ENCODE measurements at regions not wholly inside any gene's neighbourhood (a gene's known extent, or its start where the extent isn't known, plus 50 kb on each side); places are given as distances from the start of the nearest gene placed in this dataset.

DNA sequence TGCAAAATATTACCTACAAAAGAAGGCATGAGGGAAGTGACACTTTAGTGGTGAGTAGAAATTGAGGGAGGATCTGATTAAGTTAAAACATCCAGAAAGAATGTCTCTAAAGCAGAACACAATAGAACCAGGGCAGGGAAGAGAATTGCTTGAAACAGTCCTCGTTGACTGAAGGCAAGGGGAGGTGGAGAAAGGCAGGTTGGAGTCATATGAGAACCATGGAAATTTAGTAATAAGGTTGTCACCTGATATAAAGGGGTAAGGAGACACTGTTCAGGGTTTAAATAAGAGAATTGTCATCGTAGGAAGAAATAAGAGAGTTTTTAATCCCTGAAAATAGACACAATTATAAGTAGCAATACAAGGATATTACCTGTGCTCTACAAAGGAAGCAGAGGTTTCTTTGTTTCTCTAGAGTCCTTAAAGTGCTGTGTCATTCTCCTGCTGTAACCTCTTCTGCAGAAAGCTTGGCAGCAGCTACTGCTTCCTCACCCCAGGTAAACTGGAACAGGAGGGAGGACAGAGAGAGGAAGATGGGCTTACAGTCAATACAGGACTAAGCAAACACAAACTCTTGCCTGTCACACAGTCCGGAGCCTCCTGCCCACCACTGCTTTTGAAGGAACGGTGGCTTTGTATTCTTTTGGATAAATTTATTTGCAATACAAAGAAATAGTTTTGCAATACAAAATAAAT, 258.4 kb downstream of the PPARGC1A start:
- no CpG with 5 or more reads among the region's 4 CpGs for WGBS, 2 experiments (ENCODE audit: extremely low coverage in 2 of 2, insufficient read length in 1 of 2)
- H3K36me3 ChIP-seq (ENCODE audit: control insufficient read depth, insufficient read depth, low read length): no peaks in the 10 kb centered on the region
- H3K14ac ChIP-seq (replicated peaks; ENCODE audit: low read depth, low read length): no peak overlapping the region
- BruUV-seq (replicated peaks): no TSS peak
- H2AFZ ChIP-seq (replicated peaks; ENCODE audit: low read length, poor library complexity): no peak overlapping the region
- no peak overlapping the region for H2BK15ac ChIP-seq (ENCODE audit: low read depth, low read length)
- H3K79me1 ChIP-seq (ENCODE audit: low read depth in 1 of 2, low read length in 2 of 2): no peaks in the 10 kb centered on the region
- no peaks in the 10 kb centered on the region for H3K4me1 ChIP-seq (ENCODE audit: control insufficient read depth, insufficient read depth, low read length)
- no peaks in the 10 kb centered on the region for H3K27me3 ChIP-seq (ENCODE audit: control insufficient read depth, insufficient read depth, low read length)
- no peak overlapping the region for H3K4ac ChIP-seq (ENCODE audit: low read depth, low read length)
- no peak overlapping the region for H3K4me2 ChIP-seq (ENCODE audit: low read depth, low read length)
- H2AK5ac ChIP-seq (ENCODE audit: low read depth, low read length): no peak overlapping the region
- ATAC-seq (ENCODE audit: low read depth) (no peak), DNase-seq (no peak)
- no peaks in the 10 kb centered on the region for H4K20me1 ChIP-seq (ENCODE audit: insufficient read depth, low read length)
- no peak overlapping the region for H2BK20ac ChIP-seq (ENCODE audit: low read depth, low read length)
- H3K27ac ChIP-seq (ENCODE audit: insufficient read depth, low read length): no peak overlapping the region
- intact Hi-C loops (cut with micrococcal nuclease) (no loop called here), in situ Hi-C loops (cut with MboI; ENCODE audit: low sequenced_read_pairs) (no loop called here), dilution Hi-C loops (cut with HindIII; ENCODE audit: low sequenced_read_pairs, unreplicated experiment) (no loop called here)
- no peak for TF ChIP-seq RFX5 (IDR thresholded peaks at IDR 0.05; ENCODE audit: low read depth, low read length)
- TF ChIP-seq CHD1 (IDR thresholded peaks at IDR 0.05; ENCODE audit: low read depth, low read length): no peak
- TF ChIP-seq, protein P1, sequence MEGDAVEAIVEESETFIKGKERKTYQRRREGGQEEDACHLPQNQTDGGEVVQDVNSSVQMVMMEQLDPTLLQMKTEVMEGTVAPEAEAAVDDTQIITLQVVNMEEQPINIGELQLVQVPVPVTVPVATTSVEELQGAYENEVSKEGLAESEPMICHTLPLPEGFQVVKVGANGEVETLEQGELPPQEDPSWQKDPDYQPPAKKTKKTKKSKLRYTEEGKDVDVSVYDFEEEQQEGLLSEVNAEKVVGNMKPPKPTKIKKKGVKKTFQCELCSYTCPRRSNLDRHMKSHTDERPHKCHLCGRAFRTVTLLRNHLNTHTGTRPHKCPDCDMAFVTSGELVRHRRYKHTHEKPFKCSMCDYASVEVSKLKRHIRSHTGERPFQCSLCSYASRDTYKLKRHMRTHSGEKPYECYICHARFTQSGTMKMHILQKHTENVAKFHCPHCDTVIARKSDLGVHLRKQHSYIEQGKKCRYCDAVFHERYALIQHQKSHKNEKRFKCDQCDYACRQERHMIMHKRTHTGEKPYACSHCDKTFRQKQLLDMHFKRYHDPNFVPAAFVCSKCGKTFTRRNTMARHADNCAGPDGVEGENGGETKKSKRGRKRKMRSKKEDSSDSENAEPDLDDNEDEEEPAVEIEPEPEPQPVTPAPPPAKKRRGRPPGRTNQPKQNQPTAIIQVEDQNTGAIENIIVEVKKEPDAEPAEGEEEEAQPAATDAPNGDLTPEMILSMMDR (conservative IDR thresholded peaks at IDR 0.05; ENCODE audit: low read depth, low read length): no peak
- TF ChIP-seq, protein P2, sequence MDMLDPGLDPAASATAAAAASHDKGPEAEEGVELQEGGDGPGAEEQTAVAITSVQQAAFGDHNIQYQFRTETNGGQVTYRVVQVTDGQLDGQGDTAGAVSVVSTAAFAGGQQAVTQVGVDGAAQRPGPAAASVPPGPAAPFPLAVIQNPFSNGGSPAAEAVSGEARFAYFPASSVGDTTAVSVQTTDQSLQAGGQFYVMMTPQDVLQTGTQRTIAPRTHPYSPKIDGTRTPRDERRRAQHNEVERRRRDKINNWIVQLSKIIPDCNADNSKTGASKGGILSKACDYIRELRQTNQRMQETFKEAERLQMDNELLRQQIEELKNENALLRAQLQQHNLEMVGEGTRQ (IDR thresholded peaks at IDR 0.05; ENCODE audit: low read depth, low read length): no peak
- TF ChIP-seq, protein P3, sequence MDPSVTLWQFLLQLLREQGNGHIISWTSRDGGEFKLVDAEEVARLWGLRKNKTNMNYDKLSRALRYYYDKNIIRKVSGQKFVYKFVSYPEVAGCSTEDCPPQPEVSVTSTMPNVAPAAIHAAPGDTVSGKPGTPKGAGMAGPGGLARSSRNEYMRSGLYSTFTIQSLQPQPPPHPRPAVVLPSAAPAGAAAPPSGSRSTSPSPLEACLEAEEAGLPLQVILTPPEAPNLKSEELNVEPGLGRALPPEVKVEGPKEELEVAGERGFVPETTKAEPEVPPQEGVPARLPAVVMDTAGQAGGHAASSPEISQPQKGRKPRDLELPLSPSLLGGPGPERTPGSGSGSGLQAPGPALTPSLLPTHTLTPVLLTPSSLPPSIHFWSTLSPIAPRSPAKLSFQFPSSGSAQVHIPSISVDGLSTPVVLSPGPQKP (IDR thresholded peaks at IDR 0.05; ENCODE audit: borderline replicate concordance, low read depth, low read length): no peak
- no peak for TF ChIP-seq RAD21 (IDR thresholded peaks at IDR 0.05; ENCODE audit: low read length)
- no peak for TF ChIP-seq CEBPB (IDR thresholded peaks at IDR 0.05; ENCODE audit: low read depth, low read length)
- TF ChIP-seq SMC3 (IDR thresholded peaks at IDR 0.05; ENCODE audit: low read depth, low read length): no peak
- no peak for TF ChIP-seq MAZ (IDR thresholded peaks at IDR 0.05; ENCODE audit: borderline replicate concordance, low read depth, low read length)
- TF ChIP-seq MAFK (IDR thresholded peaks at IDR 0.05; ENCODE audit: low read depth, low read length): no peak
- no peak overlapping the region for H4K5ac ChIP-seq (ENCODE audit: low read depth, low read length)
- H2BK120ac ChIP-seq (ENCODE audit: low read depth, low read length): no peak overlapping the region
- no peaks in the 10 kb centered on the region for H3K9me3 ChIP-seq (ENCODE audit: control insufficient read depth, insufficient read depth, low read length)
- H4K8ac ChIP-seq (ENCODE audit: low read depth in 2 of 2, low read length in 2 of 2): no peak overlapping the region
- no peaks in the 10 kb centered on the region for H3K9me1 ChIP-seq (ENCODE audit: insufficient read depth, low read length)
- POLR2A ChIA-PET (ENCODE audit: unreplicated experiment): no interaction called here
- H3K18ac ChIP-seq (ENCODE audit: low read depth, low read length): no peak overlapping the region
- no peak overlapping the region for H3K4me3 ChIP-seq (ENCODE audit: insufficient read depth, low read depth, low read length)
- no peak overlapping the region for H2AK9ac ChIP-seq (replicated peaks; ENCODE audit: low read depth, low read length, poor library complexity)
- no peak overlapping the region for H2BK5ac ChIP-seq (ENCODE audit: low read depth, low read length, poor library complexity, severe bottlenecking)
- no peak overlapping the region for H3K23ac ChIP-seq (ENCODE audit: low read depth, low read length)
- H3K56ac ChIP-seq (ENCODE audit: extremely low read depth, insufficient read depth, low read length): no peak overlapping the region
- CTCF ChIA-PET: no interaction called here
- no peak overlapping the region for H3K9ac ChIP-seq (ENCODE audit: low read depth, low read length)
- H4K91ac ChIP-seq (ENCODE audit: insufficient read depth, low read depth, low read length): no peak overlapping the region
